OCI-LY7 (cell line): ENCODE measurements at regions not wholly inside any gene's neighbourhood (a gene's known extent, or its start where the extent isn't known, plus 50 kb on each side); places are given as distances from the start of the nearest gene placed in this dataset.

Experiments
- BruUV-seq: library from RNA; stranded (reverse); fragments of 400-500 nt; replicated peaks from 2 replicates; lab custom pipeline; 2021; lab: Mats Ljungman, UMichigan
- CTCF ChIA-PET: fragments of 300-600 bp; sonication (Branson Sonifier 250); formaldehyde crosslinking; loops from one replicate; lab custom pipeline; 2022; ENCODE audit warnings: antibody characterized with exemption; ENCODE audit not compliant: unreplicated experiment; lab: Charles Lee
- POLR2A ChIA-PET: fragments of 300-600 bp; sonication (Branson Sonifier 250); formaldehyde crosslinking; loops from one replicate; lab custom pipeline; 2022; ENCODE audit warnings: antibody characterized with exemption; lab: Charles Lee
- DNase-seq: peaks from one replicate; pipeline ENCODE4 v3.0.0-alpha.2; 2015; ENCODE audit warnings: low spot score
- H2AFZ ChIP-seq: fragments of 200-600 bp; sonication (generic), shearing (Covaris generic); 2 replicates; pipeline ENCODE4 v1.6.1; 2014; ENCODE audit warnings: mild to moderate bottlenecking, antibody characterized with exemption, low read length, moderate library complexity
- H3K27ac ChIP-seq: fragments of 200-600 bp; sonication (generic); 2 replicates; pipeline ENCODE4 v1.5.1; 2014; ENCODE audit warnings: mixed run types, low read depth, mild to moderate bottlenecking, moderate library complexity, low read length, inconsistent platforms; ENCODE audit not compliant: poor library complexity, severe bottlenecking
- H3K36me3 ChIP-seq: fragments of 200-600 bp; sonication (generic); 2 replicates; pipeline ENCODE4 v1.6.1; 2014; ENCODE audit warnings: mild to moderate bottlenecking, antibody characterized with exemption, low read length, moderate library complexity, mixed read lengths; ENCODE audit not compliant: insufficient read depth
- H3K4me1 ChIP-seq: fragments of 200-600 bp; sonication (generic); 2 replicates; pipeline ENCODE4 v1.5.1; 2014; ENCODE audit warnings: mild to moderate bottlenecking, low read length; ENCODE audit not compliant: insufficient read depth, poor library complexity, severe bottlenecking
- H3K4me2 ChIP-seq: fragments of 200-600 bp; sonication (generic); 2 replicates; pipeline ENCODE4 v1.6.1; 2014; ENCODE audit warnings: mild to moderate bottlenecking, low read length
- H3K4me3 ChIP-seq: fragments of 200-600 bp; sonication (generic); 2 replicates; pipeline ENCODE4 v1.5.1; 2014; ENCODE audit warnings: mild to moderate bottlenecking, low read depth, low read length; ENCODE audit not compliant: poor library complexity, severe bottlenecking
- H3K79me2 ChIP-seq: fragments of 200-600 bp; sonication (generic); 2 replicates; pipeline ENCODE4 v1.6.1; 2016; ENCODE audit warnings: low read depth, mild to moderate bottlenecking, low read length, moderate library complexity, mixed read lengths; ENCODE audit not compliant: insufficient read depth
- H3K9me2 ChIP-seq: fragments of 200-600 bp; sonication (generic); 2 replicates; pipeline ENCODE4 v1.6.1; 2016; ENCODE audit warnings: mild to moderate bottlenecking, low read length, mixed read lengths; ENCODE audit not compliant: insufficient read depth
- H3K9me3 ChIP-seq: fragments of 200-600 bp; sonication (generic); 2 replicates; pipeline ENCODE4 v1.6.1; 2014; ENCODE audit warnings: mild to moderate bottlenecking, mixed run types, low read length, mixed read lengths
- H4K20me1 ChIP-seq: fragments of 200-600 bp; sonication (generic); 2 replicates; pipeline ENCODE4 v1.6.1; 2014; ENCODE audit warnings: mild to moderate bottlenecking, antibody characterized with exemption, low read length, moderate library complexity, mixed read lengths; ENCODE audit not compliant: insufficient read depth
- CTCF ChIP-seq: fragments of 200-600 bp; sonication (generic); conservative IDR thresholded peaks from 2 replicates; pipeline ENCODE4 v1.5.1; 2014; ENCODE audit warnings: mild to moderate bottlenecking, antibody characterized with exemption, low read length, moderate library complexity, mixed read lengths
- EZH2phosphoT487 ChIP-seq: fragments of 200-600 bp; sonication (generic); IDR thresholded peaks from 2 replicates; pipeline ENCODE4 v1.6.1; 2018; ENCODE audit warnings: low read depth, borderline replicate concordance, mild to moderate bottlenecking, mixed run types, antibody characterized with exemption, low read length, moderate library complexity, mixed read lengths
- intact Hi-C: fragments of 100-400 bp; cut with micrococcal nuclease; formaldehyde crosslinking; loops from one replicate; pipeline ENCODE4 v1.10.0; 2022; ENCODE audit not compliant: unreplicated experiment

GRCh38 chr18:61989138-61989537 lies 96.3 kb upstream of the RNF152 start:
- intact Hi-C loops = no loop called here
- TF ChIP-seq EZH2phosphoT487 = no peak
- Histone ChIP-seq H3K36me3 (no peaks in the 10 kb centered on the region), H3K4me1 (no peaks in the 10 kb centered on the region), H4K20me1 (no peaks in the 10 kb centered on the region), H3K27ac (no peak overlapping the region), H2AFZ (no peak overlapping the region), H3K4me3 (no peak overlapping the region), H3K9me2 (no peaks in the 10 kb centered on the region), H3K79me2 (no peaks in the 10 kb centered on the region), H3K4me2 (no peak overlapping the region), H3K9me3 (no peaks in the 10 kb centered on the region)
- BruUV-seq = no TSS peak
- POLR2A ChIA-PET = no interaction called here
- DNase-seq = no peak
- CTCF ChIA-PET = no interaction called here

GRCh38 chr18:61988100-61988499 lies 95.3 kb upstream of the RNF152 start:
- no peaks in the 10 kb centered on the region for H3K36me3 ChIP-seq
- DNase-seq = no peak
- no peaks in the 10 kb centered on the region for H4K20me1 ChIP-seq

GRCh38 chr18:61985681-61986080 lies 92.9 kb upstream of the RNF152 start:
- POLR2A ChIA-PET = no interaction called here
- BruUV-seq = no TSS peak

More at GRCh38 chr18:61988100-61988499, 95.3 kb upstream of the RNF152 start:
- BruUV-seq = no TSS peak
- H3K79me2 ChIP-seq = no peaks in the 10 kb centered on the region
- H2AFZ ChIP-seq = no peak overlapping the region
- intact Hi-C loops = no loop called here
- POLR2A ChIA-PET = no interaction called here
- no peaks in the 10 kb centered on the region for H3K4me1 ChIP-seq
- H3K4me3 ChIP-seq = no peak overlapping the region
- no peak overlapping the region for H3K27ac ChIP-seq
- H3K9me2 ChIP-seq = no peaks in the 10 kb centered on the region
- no peak overlapping the region for H3K4me2 ChIP-seq
- H3K9me3 ChIP-seq = no peaks in the 10 kb centered on the region
- TF ChIP-seq EZH2phosphoT487 (no peak), CTCF (no peak)
- CTCF ChIA-PET = no interaction called here

More at GRCh38 chr18:61985681-61986080, 92.9 kb upstream of the RNF152 start:
- Histone ChIP-seq H3K4me2 (no peak overlapping the region), H3K27ac (no peak overlapping the region), H2AFZ (no peak overlapping the region), H3K36me3 (no peaks in the 10 kb centered on the region), H3K4me3 (no peak overlapping the region), H4K20me1 (no peaks in the 10 kb centered on the region), H3K79me2 (no peaks in the 10 kb centered on the region), H3K9me2 (no peaks in the 10 kb centered on the region), H3K9me3 (no peaks in the 10 kb centered on the region), H3K4me1 (no peaks in the 10 kb centered on the region)
- TF ChIP-seq CTCF (no peak), EZH2phosphoT487 (no peak)
- intact Hi-C loops = no loop called here
- DNase-seq = no peak
- CTCF ChIA-PET = no interaction called here
